ENCODE measurements at regions not wholly inside any gene's neighbourhood (a gene's known extent, or its start where the extent isn't known, plus 50 kb on each side); places are given as distances from the start of the nearest gene placed in this dataset.

DNA sequence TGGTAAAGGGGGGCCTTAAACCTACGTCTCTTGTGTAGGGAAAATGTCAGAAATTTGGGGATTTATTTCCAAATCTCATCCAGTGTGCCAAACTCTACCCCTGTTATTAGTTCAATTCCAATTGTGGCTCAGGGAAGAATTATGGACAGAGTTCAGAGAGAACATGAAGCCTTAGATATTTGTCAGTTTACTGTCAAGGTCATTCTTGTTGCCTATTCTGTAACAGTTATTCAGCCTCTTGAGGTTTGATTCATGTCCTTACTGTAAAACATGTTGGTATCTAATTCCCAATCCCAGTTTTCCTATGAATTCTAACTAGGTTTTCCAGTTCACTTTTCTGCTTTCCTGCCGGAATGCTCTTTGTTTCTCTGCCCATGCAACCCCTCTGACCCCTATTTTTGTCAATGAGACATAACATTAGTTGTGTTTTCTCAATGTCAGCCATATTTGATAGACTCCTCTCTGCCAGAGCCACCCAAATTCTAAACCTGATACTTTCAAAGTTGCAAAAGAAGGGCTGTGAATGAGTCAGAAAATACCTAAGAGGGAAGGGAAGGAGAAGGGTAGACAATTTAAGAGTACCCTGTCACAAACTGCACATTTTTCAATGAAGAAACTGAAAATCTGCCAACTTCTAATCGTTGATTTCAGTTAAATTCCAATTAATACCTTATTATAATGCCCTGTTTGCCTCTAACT, 52.4 kb downstream of the ATOSA start:
- H3K27me3 ChIP-seq (replicated peaks in 1 of 7) = no peaks in the 10 kb centered on the region
- H3K27ac ChIP-seq = no peak overlapping the region
- peaks cover 0 to 5% (median 0%) of the 10 kb centered on the region in 6 donors for H3K4me1 ChIP-seq
- WGBS, 5 donors = 87 to 95% (median 93%) methylated on average over 3 of the region's 3 CpGs
- intact Hi-C loops (cut with DNase I; ENCODE audit: low total_unique reads) = no loop called here
- no peaks in the 10 kb centered on the region for H3K9me3 ChIP-seq
- peaks cover 0 to 98% (median 32%) of the 10 kb centered on the region in 6 donors for H3K36me3 ChIP-seq
- no peak for DNase-seq
- TF ChIP-seq CTCF (IDR thresholded peaks at IDR 0.05 in 8 of 11, conservative IDR thresholded peaks at IDR 0.05 in 3 of 11) (no peak), POLR2AphosphoS5 (IDR thresholded peaks at IDR 0.05) (no peak), POLR2A (IDR thresholded peaks at IDR 0.05) (no peak)
- no peak overlapping the region for H3K4me3 ChIP-seq

- Histone ChIP-seq H3K27ac (no peak overlapping the region), H3K27me3 (replicated peaks in 1 of 7) (no peaks in the 10 kb centered on the region), H3K36me3 (peaks cover 0 to 97% (median 43%) of the 10 kb centered on the region in 6 donors), H3K4me1 (no peaks in the 10 kb centered on the region), H3K9me3 (no peaks in the 10 kb centered on the region), H3K4me3 (no peak overlapping the region)
- intact Hi-C loops (cut with DNase I; ENCODE audit: low total_unique reads) = no loop called here
- no peak for DNase-seq
- 86 to 98% (median 97%) methylated on average over 1 of the region's 1 CpG for WGBS, 5 donors
- TF ChIP-seq POLR2AphosphoS5 (IDR thresholded peaks at IDR 0.05) = no peak
- TF ChIP-seq CTCF (IDR thresholded peaks at IDR 0.05 in 8 of 11, conservative IDR thresholded peaks at IDR 0.05 in 3 of 11) = no peak
- no peak for TF ChIP-seq POLR2A (IDR thresholded peaks at IDR 0.05)
Observed at GRCh38 chr15:52624262-52624661, 54.9 kb downstream of the ATOSA start.

- TF ChIP-seq POLR2A (IDR thresholded peaks at IDR 0.05) (no peak), POLR2AphosphoS5 (IDR thresholded peaks at IDR 0.05) (no peak), CTCF (IDR thresholded peaks at IDR 0.05 in 8 of 11, conservative IDR thresholded peaks at IDR 0.05 in 3 of 11) (no peak)
- intact Hi-C loops (cut with DNase I; ENCODE audit: low total_unique reads) = no loop called here
Observed at GRCh38 chr15:52622791-52623190, 54.0 kb upstream of the ARPP19 start.

GRCh38 chr15:52620496-52620895, 51.7 kb upstream of the ARPP19 start:
- H3K36me3 ChIP-seq = peaks cover 0 to 95% (median 50%) of the 10 kb centered on the region in 6 donors
- no peak overlapping the region for H3K27ac ChIP-seq
- H3K9me3 ChIP-seq = no peaks in the 10 kb centered on the region
- intact Hi-C loops (cut with DNase I; ENCODE audit: low total_unique reads) = no loop called here
- TF ChIP-seq POLR2A (IDR thresholded peaks at IDR 0.05) (no peak), POLR2AphosphoS5 (IDR thresholded peaks at IDR 0.05) (no peak), CTCF (IDR thresholded peaks at IDR 0.05 in 8 of 11, conservative IDR thresholded peaks at IDR 0.05 in 3 of 11) (no peak)
- H3K4me3 ChIP-seq = no peak overlapping the region
- no peak for DNase-seq
- no peaks in the 10 kb centered on the region for H3K4me1 ChIP-seq
- WGBS, 5 donors = 90 to 97% (median 94%) methylated on average over 4 of the region's 4 CpGs
- no peaks in the 10 kb centered on the region for H3K27me3 ChIP-seq (replicated peaks in 1 of 7)

More at GRCh38 chr15:52622791-52623190, 54.0 kb upstream of the ARPP19 start:
- H3K4me3 ChIP-seq = no peak overlapping the region
- no peak for DNase-seq
- peaks cover 0 to 99% (median 49%) of the 10 kb centered on the region in 6 donors for H3K36me3 ChIP-seq
- H3K27me3 ChIP-seq (replicated peaks in 1 of 7) = no peaks in the 10 kb centered on the region
- no peaks in the 10 kb centered on the region for H3K4me1 ChIP-seq
- H3K9me3 ChIP-seq = no peaks in the 10 kb centered on the region
- WGBS, 5 donors = 93 to 100% (median 95%) methylated on average over 4 of the region's 4 CpGs
- no peak overlapping the region for H3K27ac ChIP-seq
